ENCODE measurements at regions not wholly inside any gene's neighbourhood (a gene's known extent, or its start where the extent isn't known, plus 50 kb on each side); places are given as distances from the start of the nearest gene placed in this dataset.

GRCh38 chr13:22454586-22454985 is 726.2 kb upstream of the SGCG start:
- Histone ChIP-seq H3K4me2 (ENCODE audit: low read length) (no peak overlapping the region), H2AFZ (ENCODE audit: low read depth, low read length, poor library complexity, severe bottlenecking) (no peak overlapping the region), H3K4me1 (ENCODE audit: control insufficient read depth in 1 of 2, insufficient read depth in 2 of 2, low read length in 2 of 2) (no peaks in the 10 kb centered on the region), H3K9me2 (ENCODE audit: insufficient read depth) (no peaks in the 10 kb centered on the region), H4K20me1 (ENCODE audit: insufficient read depth) (no peaks in the 10 kb centered on the region), H3K27ac (ENCODE audit: low read depth, low read length) (no peak overlapping the region), H3K4me3 (replicated peaks in 1 of 2; ENCODE audit: low read depth in 1 of 2, low read length in 2 of 2) (no peak overlapping the region), H3K79me2 (ENCODE audit: insufficient read depth, low read length) (no peaks in the 10 kb centered on the region), H3K9me3 (ENCODE audit: control insufficient read depth in 1 of 2, insufficient read depth in 1 of 2, low read depth in 1 of 2, low read length in 2 of 2) (no peaks in the 10 kb centered on the region), H3K9ac (ENCODE audit: low read length) (no peak overlapping the region), H3K36me3 (ENCODE audit: control insufficient read depth in 1 of 2, insufficient read depth in 2 of 2, low read length in 2 of 2) (no peaks in the 10 kb centered on the region), H3K27me3 (ENCODE audit: insufficient read depth, low read length) (no peaks in the 10 kb centered on the region)
- intact Hi-C loops (cut with micrococcal nuclease) = no loop called here
- CTCF ChIA-PET = no interaction called here
- POLR2A ChIA-PET = no interaction called here
- BruUV-seq (replicated peaks) = no TSS peak
- no peak for ATAC-seq
- no peak for DNase-seq (ENCODE audit: low read depth, low spot score)
- no peak for TF ChIP-seq ATF3 (IDR thresholded peaks at IDR 0.05)
- TF ChIP-seq EZH2 (IDR thresholded peaks at IDR 0.05) = no peak
- TF ChIP-seq TCF7L2 (IDR thresholded peaks at IDR 0.05; ENCODE audit: borderline replicate concordance, extremely low read depth, insufficient read depth, insufficient read length) = no peak
- TF ChIP-seq, protein P1, sequence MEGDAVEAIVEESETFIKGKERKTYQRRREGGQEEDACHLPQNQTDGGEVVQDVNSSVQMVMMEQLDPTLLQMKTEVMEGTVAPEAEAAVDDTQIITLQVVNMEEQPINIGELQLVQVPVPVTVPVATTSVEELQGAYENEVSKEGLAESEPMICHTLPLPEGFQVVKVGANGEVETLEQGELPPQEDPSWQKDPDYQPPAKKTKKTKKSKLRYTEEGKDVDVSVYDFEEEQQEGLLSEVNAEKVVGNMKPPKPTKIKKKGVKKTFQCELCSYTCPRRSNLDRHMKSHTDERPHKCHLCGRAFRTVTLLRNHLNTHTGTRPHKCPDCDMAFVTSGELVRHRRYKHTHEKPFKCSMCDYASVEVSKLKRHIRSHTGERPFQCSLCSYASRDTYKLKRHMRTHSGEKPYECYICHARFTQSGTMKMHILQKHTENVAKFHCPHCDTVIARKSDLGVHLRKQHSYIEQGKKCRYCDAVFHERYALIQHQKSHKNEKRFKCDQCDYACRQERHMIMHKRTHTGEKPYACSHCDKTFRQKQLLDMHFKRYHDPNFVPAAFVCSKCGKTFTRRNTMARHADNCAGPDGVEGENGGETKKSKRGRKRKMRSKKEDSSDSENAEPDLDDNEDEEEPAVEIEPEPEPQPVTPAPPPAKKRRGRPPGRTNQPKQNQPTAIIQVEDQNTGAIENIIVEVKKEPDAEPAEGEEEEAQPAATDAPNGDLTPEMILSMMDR (IDR thresholded peaks at IDR 0.05 in 2 of 3, conservative IDR thresholded peaks at IDR 0.05 in 1 of 3; ENCODE audit: borderline replicate concordance in 1 of 3, insufficient read depth in 1 of 3, low read depth in 2 of 3, low read length in 2 of 3) = no peak
- no peak for TF ChIP-seq ZNF274 (IDR thresholded peaks at IDR 0.05; ENCODE audit: low read depth, low read length)
- no peak for TF ChIP-seq CEBPB (IDR thresholded peaks at IDR 0.05; ENCODE audit: low read depth)
- TF ChIP-seq YY1 (IDR thresholded peaks at IDR 0.05; ENCODE audit: extremely low read depth, insufficient replicate concordance, low read depth, low read length) = no peak
- TF ChIP-seq ELF1 (IDR thresholded peaks at IDR 0.05; ENCODE audit: borderline replicate concordance, low read depth) = no peak
- RAD21 ChIA-PET (ENCODE audit: low non-redundant PET in 1 of 2, low total read pairs in 2 of 2, uncharacterized antibody in 2 of 2, unreplicated experiment in 2 of 2) = no interaction called here

DNA sequence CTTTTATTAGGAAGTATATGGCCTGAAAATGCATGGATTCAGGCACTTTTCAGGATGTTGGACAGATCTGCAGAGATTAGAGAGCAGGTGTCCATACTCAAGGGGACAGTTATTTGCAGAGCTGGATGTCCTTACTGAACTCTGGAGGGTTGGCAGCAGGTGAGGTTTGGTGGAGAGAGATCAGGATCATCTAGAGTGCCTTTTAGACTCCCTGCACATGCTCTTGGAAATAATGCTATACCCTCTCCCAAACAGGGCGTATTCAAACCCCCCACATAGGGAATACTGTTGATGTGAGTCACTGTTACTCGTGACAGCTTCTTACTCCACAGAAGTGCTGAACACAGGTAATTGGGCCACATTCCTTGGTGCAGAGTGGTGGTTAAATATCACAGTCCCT is 725.7 kb upstream of the SGCG start:
- BruUV-seq (replicated peaks) = no TSS peak
- H3K4me3 ChIP-seq (replicated peaks in 1 of 2; ENCODE audit: low read depth in 1 of 2, low read length in 2 of 2) = no peak overlapping the region
- H2AFZ ChIP-seq (ENCODE audit: low read depth, low read length, poor library complexity, severe bottlenecking) = no peak overlapping the region
- no peaks in the 10 kb centered on the region for H3K9me2 ChIP-seq (ENCODE audit: insufficient read depth)
- intact Hi-C loops (cut with micrococcal nuclease) = no loop called here
- H3K4me2 ChIP-seq (ENCODE audit: low read length) = no peak overlapping the region
- no peak overlapping the region for H3K9ac ChIP-seq (ENCODE audit: low read length)
- ATAC-seq (no peak), DNase-seq (ENCODE audit: low read depth, low spot score) (no peak)
- POLR2A ChIA-PET = no interaction called here
- no peaks in the 10 kb centered on the region for H3K27me3 ChIP-seq (ENCODE audit: insufficient read depth, low read length)
- H3K4me1 ChIP-seq (ENCODE audit: control insufficient read depth in 1 of 2, insufficient read depth in 2 of 2, low read length in 2 of 2) = no peaks in the 10 kb centered on the region
- CTCF ChIA-PET = no interaction called here
- RAD21 ChIA-PET (ENCODE audit: low non-redundant PET in 1 of 2, low total read pairs in 2 of 2, uncharacterized antibody in 2 of 2, unreplicated experiment in 2 of 2) = no interaction called here
- H3K36me3 ChIP-seq (ENCODE audit: control insufficient read depth in 1 of 2, insufficient read depth in 2 of 2, low read length in 2 of 2) = no peaks in the 10 kb centered on the region
- no peaks in the 10 kb centered on the region for H4K20me1 ChIP-seq (ENCODE audit: insufficient read depth)
- no peak overlapping the region for H3K27ac ChIP-seq (ENCODE audit: low read depth, low read length)
- no peaks in the 10 kb centered on the region for H3K9me3 ChIP-seq (ENCODE audit: control insufficient read depth in 1 of 2, insufficient read depth in 1 of 2, low read depth in 1 of 2, low read length in 2 of 2)
- no peaks in the 10 kb centered on the region for H3K79me2 ChIP-seq (ENCODE audit: insufficient read depth, low read length)
- TF ChIP-seq, protein P1 (IDR thresholded peaks at IDR 0.05 in 2 of 3, conservative IDR thresholded peaks at IDR 0.05 in 1 of 3; ENCODE audit: borderline replicate concordance in 1 of 3, insufficient read depth in 1 of 3, low read depth in 2 of 3, low read length in 2 of 3) = no peak
- no peak for TF ChIP-seq FOSL1 (IDR thresholded peaks at IDR 0.05; ENCODE audit: low read depth)
- TF ChIP-seq, protein P2, sequence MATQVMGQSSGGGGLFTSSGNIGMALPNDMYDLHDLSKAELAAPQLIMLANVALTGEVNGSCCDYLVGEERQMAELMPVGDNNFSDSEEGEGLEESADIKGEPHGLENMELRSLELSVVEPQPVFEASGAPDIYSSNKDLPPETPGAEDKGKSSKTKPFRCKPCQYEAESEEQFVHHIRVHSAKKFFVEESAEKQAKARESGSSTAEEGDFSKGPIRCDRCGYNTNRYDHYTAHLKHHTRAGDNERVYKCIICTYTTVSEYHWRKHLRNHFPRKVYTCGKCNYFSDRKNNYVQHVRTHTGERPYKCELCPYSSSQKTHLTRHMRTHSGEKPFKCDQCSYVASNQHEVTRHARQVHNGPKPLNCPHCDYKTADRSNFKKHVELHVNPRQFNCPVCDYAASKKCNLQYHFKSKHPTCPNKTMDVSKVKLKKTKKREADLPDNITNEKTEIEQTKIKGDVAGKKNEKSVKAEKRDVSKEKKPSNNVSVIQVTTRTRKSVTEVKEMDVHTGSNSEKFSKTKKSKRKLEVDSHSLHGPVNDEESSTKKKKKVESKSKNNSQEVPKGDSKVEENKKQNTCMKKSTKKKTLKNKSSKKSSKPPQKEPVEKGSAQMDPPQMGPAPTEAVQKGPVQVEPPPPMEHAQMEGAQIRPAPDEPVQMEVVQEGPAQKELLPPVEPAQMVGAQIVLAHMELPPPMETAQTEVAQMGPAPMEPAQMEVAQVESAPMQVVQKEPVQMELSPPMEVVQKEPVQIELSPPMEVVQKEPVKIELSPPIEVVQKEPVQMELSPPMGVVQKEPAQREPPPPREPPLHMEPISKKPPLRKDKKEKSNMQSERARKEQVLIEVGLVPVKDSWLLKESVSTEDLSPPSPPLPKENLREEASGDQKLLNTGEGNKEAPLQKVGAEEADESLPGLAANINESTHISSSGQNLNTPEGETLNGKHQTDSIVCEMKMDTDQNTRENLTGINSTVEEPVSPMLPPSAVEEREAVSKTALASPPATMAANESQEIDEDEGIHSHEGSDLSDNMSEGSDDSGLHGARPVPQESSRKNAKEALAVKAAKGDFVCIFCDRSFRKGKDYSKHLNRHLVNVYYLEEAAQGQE (IDR thresholded peaks at IDR 0.05; ENCODE audit: low read depth) = no peak
- no peak for TF ChIP-seq SRF (IDR thresholded peaks at IDR 0.05; ENCODE audit: low read depth)
- TF ChIP-seq EZH2phosphoT487 (IDR thresholded peaks at IDR 0.05; ENCODE audit: borderline replicate concordance) = no peak
- no peak for TF ChIP-seq ZNF274 (IDR thresholded peaks at IDR 0.05; ENCODE audit: low read depth, low read length)

All from HCT116 (cell line).